ENCODE measurements at regions not wholly inside any gene's neighbourhood (a gene's known extent, or its start where the extent isn't known, plus 50 kb on each side); places are given as distances from the start of the nearest gene placed in this dataset.
"Not testable (repeated sequence)": the region's sequence is repeated elsewhere in the genome, so short reads cannot be mapped to it uniquely, and the experiment has no call there.

- DNase-seq (ENCODE audit: insufficient read length, low spot score) (no peak), FAIRE-seq (no peak)
- TF ChIP-seq, protein P1, sequence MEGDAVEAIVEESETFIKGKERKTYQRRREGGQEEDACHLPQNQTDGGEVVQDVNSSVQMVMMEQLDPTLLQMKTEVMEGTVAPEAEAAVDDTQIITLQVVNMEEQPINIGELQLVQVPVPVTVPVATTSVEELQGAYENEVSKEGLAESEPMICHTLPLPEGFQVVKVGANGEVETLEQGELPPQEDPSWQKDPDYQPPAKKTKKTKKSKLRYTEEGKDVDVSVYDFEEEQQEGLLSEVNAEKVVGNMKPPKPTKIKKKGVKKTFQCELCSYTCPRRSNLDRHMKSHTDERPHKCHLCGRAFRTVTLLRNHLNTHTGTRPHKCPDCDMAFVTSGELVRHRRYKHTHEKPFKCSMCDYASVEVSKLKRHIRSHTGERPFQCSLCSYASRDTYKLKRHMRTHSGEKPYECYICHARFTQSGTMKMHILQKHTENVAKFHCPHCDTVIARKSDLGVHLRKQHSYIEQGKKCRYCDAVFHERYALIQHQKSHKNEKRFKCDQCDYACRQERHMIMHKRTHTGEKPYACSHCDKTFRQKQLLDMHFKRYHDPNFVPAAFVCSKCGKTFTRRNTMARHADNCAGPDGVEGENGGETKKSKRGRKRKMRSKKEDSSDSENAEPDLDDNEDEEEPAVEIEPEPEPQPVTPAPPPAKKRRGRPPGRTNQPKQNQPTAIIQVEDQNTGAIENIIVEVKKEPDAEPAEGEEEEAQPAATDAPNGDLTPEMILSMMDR (IDR thresholded peaks at IDR 0.05; ENCODE audit: insufficient read depth, missing control alignments) = no peak
Measured at GRCh38 chr12:69042970-69043369, 110.0 kb upstream of the CPM start.

- DNase-seq (ENCODE audit: insufficient read length, low spot score) (no peak), FAIRE-seq (no peak)
- TF ChIP-seq, protein P1 (IDR thresholded peaks at IDR 0.05; ENCODE audit: insufficient read depth, missing control alignments) = no peak
Measured at GRCh38 chr12:69044887-69045286, 111.9 kb upstream of the CPM start.

DNA sequence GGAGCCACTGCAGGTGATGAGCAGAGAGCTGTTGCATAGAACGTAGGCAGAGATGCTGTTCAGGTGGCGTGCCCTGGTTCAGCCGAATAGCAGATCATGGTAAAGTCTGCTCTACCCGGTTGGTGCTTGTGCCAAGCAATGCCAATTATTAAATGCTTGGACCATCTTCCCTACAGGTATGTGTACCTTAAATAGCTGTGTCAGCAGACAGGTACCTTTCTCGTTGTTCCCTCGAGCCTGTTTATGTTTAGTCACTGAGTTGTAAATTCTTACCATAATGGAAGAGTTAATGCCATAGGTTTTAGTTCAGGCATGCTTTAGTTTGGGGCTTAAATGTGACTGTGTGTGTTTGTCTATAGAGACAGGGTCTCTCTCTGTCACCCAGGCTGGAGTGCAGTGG lies 112.5 kb upstream of the CPM start:
- no peak for DNase-seq (ENCODE audit: insufficient read length, low spot score)
- TF ChIP-seq, protein P1 (IDR thresholded peaks at IDR 0.05; ENCODE audit: insufficient read depth, missing control alignments) = no peak
- no peak for FAIRE-seq

- DNase-seq (ENCODE audit: insufficient read length, low spot score) (no peak), FAIRE-seq (no peak)
- TF ChIP-seq, protein P1 (IDR thresholded peaks at IDR 0.05; ENCODE audit: insufficient read depth, missing control alignments) = no peak
Measured at GRCh38 chr12:69046363-69046762, 113.4 kb upstream of the CPM start.

- DNase-seq (ENCODE audit: insufficient read length, low spot score) (no peak), FAIRE-seq (no peak)
- TF ChIP-seq, protein P1 (IDR thresholded peaks at IDR 0.05; ENCODE audit: insufficient read depth, missing control alignments) = no peak
Measured at GRCh38 chr12:69046920-69047319, 113.9 kb upstream of the CPM start.

GRCh38 chr12:69047990-69048389 lies 115.0 kb upstream of the CPM start:
- DNase-seq (ENCODE audit: insufficient read length, low spot score) (no peak), FAIRE-seq (no peak)
- TF ChIP-seq, protein P1 (IDR thresholded peaks at IDR 0.05; ENCODE audit: insufficient read depth, missing control alignments) = no peak

- not testable (repeated sequence) for FAIRE-seq; DNase-seq (ENCODE audit: insufficient read length, low spot score)
Measured at GRCh38 chr12:69049855-69050254, 116.9 kb upstream of the CPM start.

Measured in D721Med (cell line).